ENCODE measurements at regions not wholly inside any gene's neighbourhood (a gene's known extent, or its start where the extent isn't known, plus 50 kb on each side); places are given as distances from the start of the nearest gene placed in this dataset.

DNA sequence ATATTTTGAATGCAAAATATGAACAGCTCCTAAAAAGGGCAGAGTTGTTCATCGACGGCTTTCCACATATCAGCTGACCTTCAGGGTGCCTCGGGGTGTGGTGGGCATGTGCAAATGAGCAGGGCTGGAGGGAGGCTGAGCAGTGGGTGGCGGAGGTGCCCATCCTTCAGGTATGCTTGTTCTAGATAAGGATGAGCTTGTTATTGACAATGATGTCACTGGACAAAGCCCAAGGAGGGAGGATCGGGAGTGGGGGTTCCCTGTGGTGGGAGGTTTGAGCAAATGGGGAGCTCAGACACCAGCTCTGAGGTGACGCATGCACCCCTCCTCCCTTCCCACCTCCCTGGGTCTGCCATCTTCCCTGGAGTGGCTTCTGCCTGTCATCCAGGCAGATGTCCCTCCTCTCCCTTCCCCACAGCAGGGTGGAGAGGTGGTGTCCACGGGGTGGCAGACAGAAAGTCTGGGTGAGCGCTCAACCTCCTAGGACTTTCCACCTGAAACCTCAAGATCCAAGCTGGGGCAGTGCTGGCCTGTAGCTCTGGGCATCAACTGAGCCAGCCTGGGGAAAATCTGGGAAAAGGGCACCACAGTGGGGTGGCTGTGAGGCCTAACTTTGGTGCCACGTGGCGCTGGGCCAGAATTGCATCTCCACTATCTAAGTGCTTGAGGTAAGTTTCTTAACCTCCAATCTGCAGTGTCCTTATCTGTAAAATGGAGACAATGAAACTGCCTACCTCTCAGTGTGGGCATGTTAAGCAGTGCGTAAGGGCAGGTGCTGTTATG, 106.3 kb upstream of the THY1 start:
- no peak for DNase-seq (ENCODE audit: low read depth, low spot score)
- in situ Hi-C loops (cut with HindIII; ENCODE audit: low pct_unique_long_range_greater_than_20kb, low sequenced_read_pairs), result no loop called here

- in situ Hi-C loops (cut with HindIII; ENCODE audit: low pct_unique_long_range_greater_than_20kb, low sequenced_read_pairs), result no loop called here
- no peak for DNase-seq (ENCODE audit: low read depth, low spot score)
Measured at GRCh38 chr11:119525867-119526196, 102.9 kb upstream of the THY1 start.

DNA sequence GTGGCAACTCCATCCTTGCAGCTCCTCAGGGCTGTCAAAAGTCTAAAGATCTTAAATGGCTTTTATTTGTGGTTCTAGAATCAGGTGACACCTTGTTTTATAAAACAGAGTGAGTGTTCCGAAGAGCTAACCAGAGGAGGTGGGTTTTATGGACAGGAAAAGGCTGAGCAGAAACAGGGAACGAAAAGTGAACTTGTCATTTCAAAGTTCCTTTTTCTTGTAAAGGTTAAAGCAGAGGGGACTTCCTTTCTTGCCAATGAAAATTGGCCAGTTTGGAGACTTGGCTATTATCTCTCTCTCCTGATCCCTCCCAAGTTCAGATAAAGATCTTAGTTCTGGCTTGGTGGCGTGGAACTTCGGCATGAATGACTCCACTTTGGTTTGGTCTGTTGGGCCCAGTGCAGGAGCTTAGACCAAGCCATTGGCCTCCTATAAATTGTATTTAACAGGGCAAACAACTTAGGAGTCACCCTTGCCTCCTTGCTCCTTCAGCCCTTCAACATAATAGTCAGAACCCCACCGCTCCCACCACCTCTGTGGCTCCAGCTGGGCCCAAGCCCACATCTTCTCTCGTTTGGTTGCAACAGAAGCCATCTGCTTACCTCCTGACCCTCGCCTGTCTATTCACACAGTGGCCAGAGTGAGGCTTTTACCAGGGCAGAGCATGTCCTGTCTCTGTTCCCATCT, 102.4 kb upstream of the THY1 start:
- DNase-seq (ENCODE audit: low read depth, low spot score), result no peak
- in situ Hi-C loops (cut with HindIII; ENCODE audit: low pct_unique_long_range_greater_than_20kb, low sequenced_read_pairs), result no loop called here

DNA sequence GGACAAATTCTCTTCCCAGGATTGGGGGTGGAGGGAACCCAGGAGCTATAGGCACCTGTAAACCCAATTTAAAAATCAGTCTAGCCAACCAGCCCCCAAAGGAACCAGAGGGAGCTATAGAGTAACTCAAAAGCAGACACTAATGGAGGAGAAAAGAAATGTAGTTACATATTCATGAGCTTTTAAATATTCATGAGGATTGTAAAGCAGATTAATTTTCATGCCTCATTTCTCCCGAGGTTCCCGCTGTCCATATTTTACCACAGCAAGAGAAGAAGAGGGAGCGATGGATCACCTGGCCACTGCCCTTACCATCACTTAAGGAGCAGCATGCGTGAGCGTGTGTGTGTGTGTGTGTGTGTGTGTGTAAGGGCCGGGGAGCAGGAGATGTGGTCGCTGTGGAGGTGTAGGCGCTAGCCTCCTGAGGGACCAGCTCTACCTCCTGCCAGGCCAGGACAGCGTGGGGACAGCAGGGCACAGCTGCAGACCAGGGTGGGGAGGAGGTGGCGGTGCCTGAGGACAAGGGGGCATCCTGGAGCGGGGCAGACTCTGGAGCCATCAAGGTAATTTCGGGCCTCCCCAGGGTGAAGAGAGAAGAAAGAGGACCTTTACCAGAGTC, 100.7 kb upstream of the THY1 start:
- in situ Hi-C loops (cut with HindIII; ENCODE audit: low pct_unique_long_range_greater_than_20kb, low sequenced_read_pairs), result no loop called here
- no peak for DNase-seq (ENCODE audit: low read depth, low spot score)

GRCh38 chr11:119522609-119523008, 99.6 kb upstream of the THY1 start:
- no peak for DNase-seq (ENCODE audit: low read depth, low spot score)
- in situ Hi-C loops (cut with HindIII; ENCODE audit: low pct_unique_long_range_greater_than_20kb, low sequenced_read_pairs), result no loop called here

GRCh38 chr11:119521551-119521950, 98.6 kb upstream of the THY1 start:
- DNase-seq (ENCODE audit: low read depth, low spot score), result no peak
- in situ Hi-C loops (cut with HindIII; ENCODE audit: low pct_unique_long_range_greater_than_20kb, low sequenced_read_pairs), result no loop called here

DNA sequence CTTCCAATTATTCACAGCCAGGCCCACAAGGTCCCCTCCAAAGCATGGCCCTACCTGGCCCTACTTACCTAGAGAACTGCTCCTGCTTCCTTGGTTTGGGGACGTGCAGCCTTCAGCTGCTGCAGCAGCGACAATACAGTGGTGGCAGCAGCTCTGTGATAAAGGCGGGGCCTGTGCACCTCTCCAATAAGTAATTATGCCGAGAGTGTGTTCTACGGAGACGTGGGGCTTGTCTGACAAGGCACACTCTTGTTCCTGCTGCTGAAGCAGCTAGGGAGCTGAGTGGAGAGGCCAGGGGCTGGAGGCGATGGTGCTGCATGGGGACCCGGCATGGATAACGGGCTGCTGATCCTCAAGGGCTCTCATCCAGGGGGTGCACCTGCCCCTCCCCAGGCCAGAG, 98.0 kb upstream of the THY1 start:
- DNase-seq (ENCODE audit: low read depth, low spot score), result no peak
- in situ Hi-C loops (cut with HindIII; ENCODE audit: low pct_unique_long_range_greater_than_20kb, low sequenced_read_pairs), result no loop called here

DNA sequence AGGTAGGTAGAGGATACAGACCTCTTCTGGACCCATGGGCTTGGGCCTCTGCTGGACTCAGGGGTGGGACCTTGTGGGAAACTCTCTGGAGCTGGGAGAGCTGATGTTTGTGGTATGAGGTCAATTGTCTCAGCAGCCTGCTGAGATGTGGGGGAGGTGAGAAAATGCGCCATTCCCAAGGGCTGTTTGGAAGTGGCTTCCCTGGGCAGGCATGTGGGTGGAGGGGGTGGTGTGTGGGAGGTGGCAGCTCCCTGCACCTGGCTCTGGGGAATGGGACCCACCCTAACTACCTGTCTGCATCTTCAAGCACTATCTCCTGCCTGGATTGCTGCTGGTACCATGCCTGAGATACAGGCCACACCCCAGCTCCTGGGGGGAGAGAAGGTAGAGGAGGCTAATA, 97.4 kb upstream of the THY1 start:
- in situ Hi-C loops (cut with HindIII; ENCODE audit: low pct_unique_long_range_greater_than_20kb, low sequenced_read_pairs), result no loop called here
- DNase-seq (ENCODE audit: low read depth, low spot score), result no peak

DNA sequence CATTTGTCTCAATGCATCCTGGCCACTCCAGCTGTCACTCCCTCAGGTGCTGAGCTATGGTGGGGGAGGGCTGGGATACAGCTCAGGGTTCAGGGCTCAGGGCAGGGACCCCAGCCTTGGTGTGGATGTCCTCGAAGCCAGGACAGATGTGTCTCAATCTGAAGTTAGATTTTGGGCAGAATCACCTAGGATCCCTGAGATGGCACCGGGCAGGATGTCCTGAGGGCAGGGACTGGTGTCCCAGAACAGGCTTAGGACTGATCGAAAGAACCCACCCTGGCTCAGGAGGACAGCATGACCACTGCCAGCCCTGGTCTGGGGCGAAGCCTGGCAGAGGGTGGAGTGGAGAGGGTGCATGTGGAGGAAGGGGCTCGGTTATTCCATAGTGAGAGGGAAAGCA, 96.8 kb upstream of the THY1 start:
- in situ Hi-C loops (cut with HindIII; ENCODE audit: low pct_unique_long_range_greater_than_20kb, low sequenced_read_pairs), result no loop called here
- DNase-seq (ENCODE audit: low read depth, low spot score), result no peak

DNA sequence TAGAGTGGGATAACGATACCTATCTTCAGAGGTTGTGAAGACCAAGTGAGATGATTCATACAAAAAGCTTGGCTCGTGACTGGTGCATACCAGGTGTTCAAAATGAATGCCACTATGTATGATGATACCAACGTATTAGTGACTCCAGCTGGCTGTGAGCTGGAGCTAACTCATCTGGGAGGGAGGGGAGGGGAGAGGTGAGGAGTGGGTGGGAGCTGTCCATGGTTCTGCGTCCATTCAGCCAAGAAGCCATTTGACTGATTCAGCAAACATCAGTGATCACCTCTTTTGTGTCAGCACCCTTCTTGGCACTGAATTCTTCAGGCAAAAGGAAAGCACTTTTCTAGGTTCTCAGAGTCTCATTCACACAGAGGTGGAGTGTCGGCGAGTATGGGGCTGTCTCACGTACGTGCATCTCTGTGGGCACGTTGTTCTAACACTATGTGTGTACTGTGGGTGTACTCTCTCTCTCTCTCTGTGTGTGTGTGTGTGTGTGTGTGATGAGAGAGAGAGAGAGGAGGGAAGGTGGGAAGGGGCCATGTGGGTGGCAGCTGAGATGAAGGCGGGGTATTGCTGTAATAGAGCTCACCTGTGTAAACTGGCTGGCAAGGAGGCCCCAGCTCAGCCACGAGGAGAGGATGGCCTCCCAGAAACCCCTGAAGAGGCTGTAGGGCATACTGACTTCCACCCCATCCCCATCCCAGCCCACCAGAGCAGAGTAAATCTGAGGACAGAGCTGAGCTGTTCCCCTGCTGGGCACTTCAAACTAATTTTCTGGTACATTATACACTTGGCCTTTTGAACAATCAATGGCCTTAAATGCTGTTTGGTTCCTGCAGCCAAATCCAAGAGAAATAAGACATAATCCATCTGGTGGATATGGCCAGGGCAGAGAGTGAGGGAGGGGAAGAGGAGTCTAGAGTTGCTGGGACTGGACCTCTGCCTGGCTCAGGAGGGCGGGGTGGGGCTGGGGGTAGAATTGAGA, 96.1 kb upstream of the THY1 start:
- no peak for DNase-seq (ENCODE audit: low read depth, low spot score)

GRCh38 chr11:119515771-119516400, 92.9 kb upstream of the THY1 start:
- no peak for DNase-seq (ENCODE audit: low read depth, low spot score)
- in situ Hi-C loops (cut with HindIII; ENCODE audit: low pct_unique_long_range_greater_than_20kb, low sequenced_read_pairs), result no loop called here

More for the DNA sequence above, 96.1 kb upstream of the THY1 start:
- in situ Hi-C loops (cut with HindIII; ENCODE audit: low pct_unique_long_range_greater_than_20kb, low sequenced_read_pairs), result no loop called here

- in situ Hi-C loops (cut with HindIII; ENCODE audit: low pct_unique_long_range_greater_than_20kb, low sequenced_read_pairs), result no loop called here
- DNase-seq (ENCODE audit: low read depth, low spot score), result no peak
Measured at GRCh38 chr11:119513806-119514170, 90.8 kb upstream of the THY1 start.

DNA sequence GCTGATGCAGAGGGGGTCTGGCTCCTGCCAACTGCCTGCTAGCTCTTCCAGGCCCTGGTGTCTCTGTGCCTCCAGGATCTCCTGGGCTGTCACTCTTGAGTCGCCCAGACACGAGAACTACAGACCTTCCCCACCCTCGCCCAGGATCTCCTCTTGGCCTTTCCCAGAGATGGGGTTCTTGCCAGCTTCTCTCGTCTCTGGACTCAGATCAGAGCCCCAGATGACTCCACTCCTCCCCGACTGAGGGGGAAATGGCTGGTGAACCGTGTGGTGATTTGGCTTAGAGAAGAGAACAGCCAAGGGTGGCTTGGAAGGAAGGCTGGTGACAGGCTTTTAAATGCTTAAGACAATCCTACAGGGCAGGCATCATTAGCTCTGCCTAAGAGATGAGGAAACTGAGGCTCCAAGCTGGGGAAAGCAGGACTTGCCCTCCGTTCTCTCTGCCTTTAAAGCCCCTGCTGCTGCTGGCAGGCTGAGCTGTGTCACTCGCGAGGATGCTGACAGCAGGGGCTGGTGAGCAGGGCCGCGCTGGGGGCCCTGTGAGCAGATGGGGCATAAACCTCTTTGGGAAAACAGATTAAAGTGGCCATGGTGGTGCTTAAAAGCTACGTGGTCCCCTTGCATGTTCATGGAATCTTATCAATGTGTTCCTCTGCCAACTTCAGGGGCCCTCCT, 90.3 kb upstream of the THY1 start:
- in situ Hi-C loops (cut with HindIII; ENCODE audit: low pct_unique_long_range_greater_than_20kb, low sequenced_read_pairs), result no loop called here

DNA sequence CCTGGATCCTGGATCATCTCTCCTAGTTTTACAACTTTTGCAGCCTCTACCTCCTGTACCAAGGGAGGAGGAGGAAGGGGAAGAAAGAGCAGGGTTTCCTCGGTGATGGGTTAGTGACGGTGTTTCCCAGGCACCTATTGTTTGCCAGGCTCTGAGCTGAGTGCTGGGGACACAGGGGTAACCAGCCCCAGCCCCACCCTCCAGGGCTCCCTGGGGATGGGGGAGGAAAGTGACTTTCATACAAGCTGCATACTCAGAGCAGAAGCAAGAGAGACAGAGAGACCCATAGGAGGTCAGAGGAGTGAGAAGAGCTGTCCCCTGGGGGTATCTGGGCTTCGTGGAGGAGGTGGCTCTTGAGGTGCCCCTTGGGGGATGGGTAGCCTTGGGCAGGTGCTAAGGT, 89.4 kb upstream of the THY1 start:
- no peak for DNase-seq (ENCODE audit: low read depth, low spot score)
- in situ Hi-C loops (cut with HindIII; ENCODE audit: low pct_unique_long_range_greater_than_20kb, low sequenced_read_pairs), result no loop called here

More for the DNA sequence above, 90.3 kb upstream of the THY1 start:
- no peak for DNase-seq (ENCODE audit: low read depth, low spot score)

- in situ Hi-C loops (cut with HindIII; ENCODE audit: low pct_unique_long_range_greater_than_20kb, low sequenced_read_pairs), result no loop called here
- DNase-seq (ENCODE audit: low read depth, low spot score), result no peak
Measured at GRCh38 chr11:119511614-119512306, 88.8 kb upstream of the THY1 start.

GRCh38 chr11:119509969-119510401, 87.0 kb upstream of the THY1 start:
- in situ Hi-C loops (cut with HindIII; ENCODE audit: low pct_unique_long_range_greater_than_20kb, low sequenced_read_pairs), result no loop called here
- peak; percentile 4 for DNase-seq (ENCODE audit: low read depth, low spot score)

Data from SK-MEL-5 (cell line).